ENCODE measurements at regions not wholly inside any gene's neighbourhood (a gene's known extent, or its start where the extent isn't known, plus 50 kb on each side); places are given as distances from the start of the nearest gene placed in this dataset.

- no peak for TF ChIP-seq ZNF565 (CRISPR knock-in tag; conservative IDR thresholded peaks at IDR 0.05; ENCODE audit: low read depth)
- no peak for TF ChIP-seq TOX (CRISPR knock-in tag; IDR thresholded peaks at IDR 0.05; ENCODE audit: borderline replicate concordance)
- TF ChIP-seq GLIS3 (CRISPR knock-in tag; IDR thresholded peaks at IDR 0.05) = no peak
- TF ChIP-seq PATZ1 (CRISPR knock-in tag; IDR thresholded peaks at IDR 0.05; ENCODE audit: borderline replicate concordance) = no peak
- TF ChIP-seq CREB5 (CRISPR knock-in tag; IDR thresholded peaks at IDR 0.05; ENCODE audit: low read depth) = no peak
- TF ChIP-seq TCF4 (CRISPR knock-in tag; IDR thresholded peaks at IDR 0.05; ENCODE audit: borderline replicate concordance) = no peak
- TF ChIP-seq ESRRG (CRISPR knock-in tag; IDR thresholded peaks at IDR 0.05) = no peak
- no peak for TF ChIP-seq ZFP30 (CRISPR knock-in tag; IDR thresholded peaks at IDR 0.05)
- no peak for TF ChIP-seq OSR1 (CRISPR knock-in tag; IDR thresholded peaks at IDR 0.05)
- TF ChIP-seq TSHZ2 (CRISPR knock-in tag; IDR thresholded peaks at IDR 0.05) = no peak
- no peak for TF ChIP-seq CSDC2 (CRISPR knock-in tag; IDR thresholded peaks at IDR 0.05)
- TF ChIP-seq ZFP3 (CRISPR knock-in tag; IDR thresholded peaks at IDR 0.05) = no peak
- no peak for TF ChIP-seq ZNF70 (CRISPR knock-in tag; IDR thresholded peaks at IDR 0.05)
- TF ChIP-seq RARB (CRISPR knock-in tag; IDR thresholded peaks at IDR 0.05) = no peak
- no peak for ATAC-seq
Observed at GRCh38 chr16:52123061-52123839, 423.7 kb downstream of the TOX3 start.

GRCh38 chr16:52117171-52117570 is 429.8 kb downstream of the TOX3 start:
- no peak for ATAC-seq
- no peak for TF ChIP-seq OSR1 (CRISPR knock-in tag; IDR thresholded peaks at IDR 0.05)
- TF ChIP-seq ARNTL (CRISPR knock-in tag; IDR thresholded peaks at IDR 0.05; ENCODE audit: borderline replicate concordance, low read depth) = no peak
- no peak for TF ChIP-seq SNAI2 (CRISPR knock-in tag; IDR thresholded peaks at IDR 0.05)
- TF ChIP-seq ZNF565 (CRISPR knock-in tag; conservative IDR thresholded peaks at IDR 0.05; ENCODE audit: low read depth) = no peak
- no peak for TF ChIP-seq TOX (CRISPR knock-in tag; IDR thresholded peaks at IDR 0.05; ENCODE audit: borderline replicate concordance)
- no peak for TF ChIP-seq POU6F1 (CRISPR knock-in tag; IDR thresholded peaks at IDR 0.05; ENCODE audit: borderline replicate concordance, low read depth)
- no peak for TF ChIP-seq PATZ1 (CRISPR knock-in tag; IDR thresholded peaks at IDR 0.05; ENCODE audit: borderline replicate concordance)
- no peak for TF ChIP-seq ISL1 (CRISPR knock-in tag; IDR thresholded peaks at IDR 0.05)
- TF ChIP-seq ZC3H10 (CRISPR knock-in tag; IDR thresholded peaks at IDR 0.05) = no peak
- TF ChIP-seq ESRRG (CRISPR knock-in tag; IDR thresholded peaks at IDR 0.05) = no peak
- no peak for TF ChIP-seq GLIS3 (CRISPR knock-in tag; IDR thresholded peaks at IDR 0.05)
- no peak for TF ChIP-seq RARB (CRISPR knock-in tag; IDR thresholded peaks at IDR 0.05)
- no peak for TF ChIP-seq ZFP3 (CRISPR knock-in tag; IDR thresholded peaks at IDR 0.05)
- no peak for TF ChIP-seq ZFP30 (CRISPR knock-in tag; IDR thresholded peaks at IDR 0.05)
- no peak for TF ChIP-seq ZNF70 (CRISPR knock-in tag; IDR thresholded peaks at IDR 0.05)
- TF ChIP-seq BACH2 (CRISPR knock-in tag; IDR thresholded peaks at IDR 0.05; ENCODE audit: borderline replicate concordance) = no peak
